ENCODE measurements at regions not wholly inside any gene's neighbourhood (a gene's known extent, or its start where the extent isn't known, plus 50 kb on each side); places are given as distances from the start of the nearest gene placed in this dataset.

- TF ChIP-seq CTCF (IDR thresholded peaks at IDR 0.05; ENCODE audit: low read depth, low read length, missing control alignments) = peak; percentile 33
- DNase-seq (ENCODE audit: low read depth) = peak; percentile 12
- no peak overlapping the region for H3K4me3 ChIP-seq (ENCODE audit: low read depth, low read length)
- in situ Hi-C loops (cut with HindIII; ENCODE audit: low sequenced_read_pairs) = no loop called here
Observed at GRCh38 chr4:155529272-155529671, 137.4 kb upstream of the GUCY1A1 start.

- no peak for DNase-seq (ENCODE audit: low read depth)
- in situ Hi-C loops (cut with HindIII; ENCODE audit: low sequenced_read_pairs) = no loop called here
- TF ChIP-seq CTCF (IDR thresholded peaks at IDR 0.05; ENCODE audit: low read depth, low read length, missing control alignments) = no peak
- no peak overlapping the region for H3K4me3 ChIP-seq (ENCODE audit: low read depth, low read length)
Observed at GRCh38 chr4:155526452-155527169, 140.0 kb upstream of the GUCY1A1 start.

- no peak overlapping the region for H3K4me3 ChIP-seq (ENCODE audit: low read depth, low read length)
- TF ChIP-seq CTCF (IDR thresholded peaks at IDR 0.05; ENCODE audit: low read depth, low read length, missing control alignments) = no peak
- in situ Hi-C loops (cut with HindIII; ENCODE audit: low sequenced_read_pairs) = no loop called here
- DNase-seq (ENCODE audit: low read depth) = no peak
Observed at GRCh38 chr4:155524926-155525455, 141.7 kb upstream of the GUCY1A1 start.

GRCh38 chr4:155523358-155523757 lies 143.3 kb upstream of the GUCY1A1 start:
- DNase-seq (ENCODE audit: low read depth) = no peak
- in situ Hi-C loops (cut with HindIII; ENCODE audit: low sequenced_read_pairs) = no loop called here
- no peak for TF ChIP-seq CTCF (IDR thresholded peaks at IDR 0.05; ENCODE audit: low read depth, low read length, missing control alignments)

GRCh38 chr4:155522201-155522600 lies 144.4 kb upstream of the GUCY1A1 start:
- in situ Hi-C loops (cut with HindIII; ENCODE audit: low sequenced_read_pairs) = no loop called here
- H3K4me3 ChIP-seq (ENCODE audit: low read depth, low read length) = no peak overlapping the region
- DNase-seq (ENCODE audit: low read depth) = no peak
- no peak for TF ChIP-seq CTCF (IDR thresholded peaks at IDR 0.05; ENCODE audit: low read depth, low read length, missing control alignments)

More at GRCh38 chr4:155523358-155523757, 143.3 kb upstream of the GUCY1A1 start:
- H3K4me3 ChIP-seq (ENCODE audit: low read depth, low read length) = no peak overlapping the region

GRCh38 chr4:155521382-155521781 lies 144.6 kb upstream of the MAP9 start:
- H3K4me3 ChIP-seq (ENCODE audit: low read depth, low read length) = no peak overlapping the region
- in situ Hi-C loops (cut with HindIII; ENCODE audit: low sequenced_read_pairs) = no loop called here
- TF ChIP-seq CTCF (IDR thresholded peaks at IDR 0.05; ENCODE audit: low read depth, low read length, missing control alignments) = no peak
- DNase-seq (ENCODE audit: low read depth) = no peak
